Testis (tissue), 2 donors: ENCODE measurements at regions not wholly inside any gene's neighbourhood (a gene's known extent, or its start where the extent isn't known, plus 50 kb on each side); places are given as distances from the start of the nearest gene placed in this dataset.

Source experiments
- DNase-seq: peaks from one replicate; pipeline ENCODE4 v3.0.0-alpha.2; 2019
- H3K27ac ChIP-seq, 2 donors: fragments of 200-600 bp; sonication (generic); one replicate each; pipeline ENCODE4 v1.5.1; 2019
- H3K27me3 ChIP-seq: fragments of 200-600 bp; sonication (generic); one replicate; pipeline ENCODE4 v1.5.1; 2019
- H3K36me3 ChIP-seq: fragments of 200-600 bp; sonication (generic); one replicate; pipeline ENCODE4 v1.5.1; 2017; ENCODE audit warnings: low read depth; ENCODE audit errors: missing control alignments
- H3K4me1 ChIP-seq: fragments of 200-600 bp; sonication (generic); one replicate; pipeline ENCODE4 v1.5.1; 2019
- H3K4me3 ChIP-seq, 2 donors: fragments of 200-600 bp; sonication (generic); one replicate each; pipeline ENCODE4 v1.5.1; 2017 to 2019
- H3K9me3 ChIP-seq: fragments of 200-600 bp; sonication (generic); one replicate; pipeline ENCODE4 v1.5.1; 2017
- CTCF ChIP-seq, 3 experiments: fragments of 450-650 bp in 2 of 3; fragments of 200-600 bp in 1 of 3; sonication (generic) in 1 of 3; IDR thresholded peaks; one replicate each; pipeline ENCODE4 v1.5.1; 2016 to 2019; ENCODE audit warnings: antibody characterized with exemption in 3 of 3, mild to moderate bottlenecking in 2 of 3, moderate library complexity in 1 of 3
- POLR2A ChIP-seq: fragments of 450-650 bp; IDR thresholded peaks from one replicate; pipeline ENCODE4 v1.6.1; 2017; ENCODE audit warnings: antibody characterized with exemption, mild to moderate bottlenecking, moderate library complexity
- WGBS, 2 donors: methylation state at CpG; one replicate each; pipeline ENCODE4 v1.1.5; 2018; 5-methylcytosine and 5-hydroxymethylcytosine counted together
- intact Hi-C: fragments of 100-400 bp; cut with DNase I; formaldehyde crosslinking; loops from one replicate; pipeline ENCODE4 v1.15.1; 2023; ENCODE audit warnings: low total_unique reads

GRCh38 chr4:137390707-137391106 lies 141.6 kb downstream of the PCDH18 start:
- DNase-seq = no peak
- no peak overlapping the region for H3K4me3 ChIP-seq
- intact Hi-C loops = no loop called here
- TF ChIP-seq POLR2A (no peak), CTCF (IDR thresholded peaks at IDR 0.05) (no peak)
- no peaks in the 10 kb centered on the region for H3K27me3 ChIP-seq
- no peaks in the 10 kb centered on the region for H3K9me3 ChIP-seq
- no peak overlapping the region for H3K27ac ChIP-seq
- H3K4me1 ChIP-seq = no peaks in the 10 kb centered on the region
- no peaks in the 10 kb centered on the region for H3K36me3 ChIP-seq

- 87 to 98% methylated on average over 1 of the region's 1 CpG for WGBS, 2 donors
- H3K36me3 ChIP-seq = no peaks in the 10 kb centered on the region
- intact Hi-C loops = no loop called here
- no peaks in the 10 kb centered on the region for H3K9me3 ChIP-seq
- no peak for TF ChIP-seq POLR2A
- TF ChIP-seq CTCF (IDR thresholded peaks at IDR 0.05) = no peak
- no peaks in the 10 kb centered on the region for H3K4me1 ChIP-seq
- no peak for DNase-seq
- H3K27ac ChIP-seq = no peak overlapping the region
- no peak overlapping the region for H3K4me3 ChIP-seq
- no peaks in the 10 kb centered on the region for H3K27me3 ChIP-seq
Observed at GRCh38 chr4:137389911-137390520, 142.3 kb downstream of the PCDH18 start.

GRCh38 chr4:137387924-137388323 lies 144.4 kb downstream of the PCDH18 start:
- Histone ChIP-seq H3K4me3 (no peak overlapping the region), H3K27ac (no peak overlapping the region), H3K4me1 (no peaks in the 10 kb centered on the region), H3K36me3 (no peaks in the 10 kb centered on the region), H3K27me3 (no peaks in the 10 kb centered on the region), H3K9me3 (no peaks in the 10 kb centered on the region)
- 83 to 88% methylated on average over 3 of the region's 3 CpGs for WGBS, 2 donors
- intact Hi-C loops = no loop called here
- TF ChIP-seq POLR2A (no peak), CTCF (IDR thresholded peaks at IDR 0.05) (no peak)
- no peak for DNase-seq

- no peaks in the 10 kb centered on the region for H3K36me3 ChIP-seq
- DNase-seq = no peak
- H3K4me1 ChIP-seq = no peaks in the 10 kb centered on the region
- no peaks in the 10 kb centered on the region for H3K9me3 ChIP-seq
- no peak for TF ChIP-seq POLR2A
- TF ChIP-seq CTCF (IDR thresholded peaks at IDR 0.05) = no peak
- no peak overlapping the region for H3K27ac ChIP-seq
- no peaks in the 10 kb centered on the region for H3K27me3 ChIP-seq
- intact Hi-C loops = no loop called here
- WGBS, 2 donors = 45% methylated on average over 1 of the region's 1 CpG
- H3K4me3 ChIP-seq = no peak overlapping the region
Observed at GRCh38 chr4:137384476-137384875, 147.8 kb downstream of the PCDH18 start.

GRCh38 chr4:137378821-137379220 lies 153.5 kb downstream of the PCDH18 start:
- WGBS, 2 donors = 61 to 69% methylated on average over 1 of the region's 1 CpG
- DNase-seq = no peak
- H3K36me3 ChIP-seq = no peaks in the 10 kb centered on the region
- peaks cover 5% of the 10 kb centered on the region for H3K4me1 ChIP-seq
- H3K27ac ChIP-seq = no peak overlapping the region
- no peak overlapping the region for H3K4me3 ChIP-seq
- intact Hi-C loops = no loop called here
- TF ChIP-seq CTCF (IDR thresholded peaks at IDR 0.05) (no peak), POLR2A (no peak)
- H3K27me3 ChIP-seq = no peaks in the 10 kb centered on the region
- H3K9me3 ChIP-seq = no peaks in the 10 kb centered on the region
